ENCODE measurements at regions not wholly inside any gene's neighbourhood (a gene's known extent, or its start where the extent isn't known, plus 50 kb on each side); places are given as distances from the start of the nearest gene placed in this dataset.

DNA sequence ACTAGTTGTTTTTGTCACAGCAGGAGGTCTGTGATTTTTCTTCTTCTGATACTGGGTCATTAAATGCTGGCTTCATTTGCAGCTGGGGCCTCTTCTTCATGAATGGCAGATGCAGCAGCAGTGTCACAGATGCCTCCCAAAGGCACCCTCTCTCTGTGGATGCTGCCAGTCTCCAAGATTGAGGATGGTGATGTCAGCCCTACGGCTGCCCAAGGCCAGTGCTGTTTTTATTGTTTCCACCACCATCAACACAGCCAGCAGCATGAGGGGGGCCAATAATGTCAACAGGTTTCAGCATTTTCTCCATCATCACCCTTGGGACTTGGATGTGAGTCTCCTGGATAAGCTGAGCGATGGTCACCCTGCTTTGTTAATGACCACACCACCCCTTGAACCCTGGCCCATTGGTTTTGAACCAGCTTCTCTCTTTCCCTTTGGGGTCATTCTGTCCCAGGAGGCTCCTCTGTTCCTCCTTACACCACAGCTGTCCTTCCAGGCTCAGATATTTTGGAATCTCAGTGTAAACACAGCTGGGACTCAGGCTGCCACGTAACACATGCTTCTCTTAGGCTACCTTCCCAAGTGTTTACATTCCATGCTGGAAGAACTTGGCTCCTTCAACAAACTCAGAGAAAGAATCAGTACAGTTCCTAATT, 151.7 kb upstream of the DDHD1 start:
- no peak for DNase-seq
- intact Hi-C loops (cut with DNase I; ENCODE audit: low total_unique reads) = no loop called here
- TF ChIP-seq, protein P1, sequence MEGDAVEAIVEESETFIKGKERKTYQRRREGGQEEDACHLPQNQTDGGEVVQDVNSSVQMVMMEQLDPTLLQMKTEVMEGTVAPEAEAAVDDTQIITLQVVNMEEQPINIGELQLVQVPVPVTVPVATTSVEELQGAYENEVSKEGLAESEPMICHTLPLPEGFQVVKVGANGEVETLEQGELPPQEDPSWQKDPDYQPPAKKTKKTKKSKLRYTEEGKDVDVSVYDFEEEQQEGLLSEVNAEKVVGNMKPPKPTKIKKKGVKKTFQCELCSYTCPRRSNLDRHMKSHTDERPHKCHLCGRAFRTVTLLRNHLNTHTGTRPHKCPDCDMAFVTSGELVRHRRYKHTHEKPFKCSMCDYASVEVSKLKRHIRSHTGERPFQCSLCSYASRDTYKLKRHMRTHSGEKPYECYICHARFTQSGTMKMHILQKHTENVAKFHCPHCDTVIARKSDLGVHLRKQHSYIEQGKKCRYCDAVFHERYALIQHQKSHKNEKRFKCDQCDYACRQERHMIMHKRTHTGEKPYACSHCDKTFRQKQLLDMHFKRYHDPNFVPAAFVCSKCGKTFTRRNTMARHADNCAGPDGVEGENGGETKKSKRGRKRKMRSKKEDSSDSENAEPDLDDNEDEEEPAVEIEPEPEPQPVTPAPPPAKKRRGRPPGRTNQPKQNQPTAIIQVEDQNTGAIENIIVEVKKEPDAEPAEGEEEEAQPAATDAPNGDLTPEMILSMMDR (IDR thresholded peaks at IDR 0.05) = no peak

GRCh38 chr14:53295985-53296582, 143.0 kb upstream of the DDHD1 start:
- 54 to 56% methylated on average over 9 of the region's 9 CpGs for WGBS, 2 donors
- no peak for DNase-seq

More for the DNA sequence above, 151.7 kb upstream of the DDHD1 start:
- H3K4me1 ChIP-seq = peaks cover 11% of the 10 kb centered on the region
- H3K27ac ChIP-seq = no peak overlapping the region
- H3K36me3 ChIP-seq (ENCODE audit: low read depth, missing control alignments) = no peaks in the 10 kb centered on the region
- 44 to 69% methylated on average over 2 to 3 of the region's 3 CpGs for WGBS, 2 donors
- no peaks in the 10 kb centered on the region for H3K27me3 ChIP-seq
- H3K9me3 ChIP-seq = no peaks in the 10 kb centered on the region
- no peak overlapping the region for H3K4me3 ChIP-seq

DNA sequence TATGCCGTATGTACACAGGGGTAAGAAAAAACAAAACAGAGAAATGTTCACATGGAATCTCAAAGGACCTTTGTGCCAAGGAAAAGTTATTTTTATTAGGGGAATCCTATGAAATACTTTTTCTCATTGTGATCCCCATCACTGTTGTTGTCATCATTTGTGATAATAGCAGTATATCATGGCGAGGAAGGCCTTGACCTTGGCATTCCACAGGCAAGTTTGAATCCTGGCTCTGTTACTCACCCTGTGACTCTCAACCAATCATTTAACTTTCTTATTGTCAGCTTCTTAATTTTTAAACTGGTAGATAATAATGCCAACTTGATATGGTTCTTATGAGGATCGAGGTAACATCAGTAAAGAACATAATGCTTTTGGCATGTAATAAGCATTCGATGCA, 142.2 kb upstream of the DDHD1 start:
- Histone ChIP-seq H3K9me3 (no peaks in the 10 kb centered on the region), H3K27ac (no peak overlapping the region), H3K4me3 (no peak overlapping the region), H3K36me3 (ENCODE audit: low read depth, missing control alignments) (no peaks in the 10 kb centered on the region), H3K4me1 (peaks cover 5% of the 10 kb centered on the region), H3K27me3 (no peaks in the 10 kb centered on the region)
- intact Hi-C loops (cut with DNase I; ENCODE audit: low total_unique reads) = no loop called here
- WGBS, 2 donors = 60 to 69% methylated on average over 4 of the region's 4 CpGs
- no peak for TF ChIP-seq POLR2A (IDR thresholded peaks at IDR 0.05)
- TF ChIP-seq, protein P1 (IDR thresholded peaks at IDR 0.05) = no peak
- no peak for DNase-seq

More at GRCh38 chr14:53295985-53296582, 143.0 kb upstream of the DDHD1 start:
- intact Hi-C loops (cut with DNase I; ENCODE audit: low total_unique reads) = no loop called here
- Histone ChIP-seq H3K27me3 (no peaks in the 10 kb centered on the region), H3K36me3 (ENCODE audit: low read depth, missing control alignments) (no peaks in the 10 kb centered on the region), H3K9me3 (no peaks in the 10 kb centered on the region), H3K27ac (no peak overlapping the region), H3K4me3 (no peak overlapping the region), H3K4me1 (peaks cover 5% of the 10 kb centered on the region)
- TF ChIP-seq, protein P1 (IDR thresholded peaks at IDR 0.05) = peak; percentile 59 to 94 (median 76)
- no peak for TF ChIP-seq POLR2A (IDR thresholded peaks at IDR 0.05)

GRCh38 chr14:53286301-53286700, 133.2 kb upstream of the DDHD1 start:
- Histone ChIP-seq H3K9me3 (no peaks in the 10 kb centered on the region), H3K4me3 (no peak overlapping the region), H3K27me3 (no peaks in the 10 kb centered on the region), H3K4me1 (no peaks in the 10 kb centered on the region), H3K36me3 (ENCODE audit: low read depth, missing control alignments) (no peaks in the 10 kb centered on the region), H3K27ac (no peak overlapping the region)
- TF ChIP-seq POLR2A (IDR thresholded peaks at IDR 0.05) = no peak
- TF ChIP-seq, protein P1 (IDR thresholded peaks at IDR 0.05) = no peak
- intact Hi-C loops (cut with DNase I; ENCODE audit: low total_unique reads) = no loop called here
- DNase-seq = no peak

- H3K27ac ChIP-seq = no peak overlapping the region
- TF ChIP-seq POLR2A (IDR thresholded peaks at IDR 0.05) = no peak
- TF ChIP-seq, protein P1 (IDR thresholded peaks at IDR 0.05) = no peak
- WGBS, 2 donors = 72% methylated on average over 4 of the region's 4 CpGs
- H3K36me3 ChIP-seq (ENCODE audit: low read depth, missing control alignments) = no peaks in the 10 kb centered on the region
- DNase-seq = no peak
- intact Hi-C loops (cut with DNase I; ENCODE audit: low total_unique reads) = no loop called here
- H3K4me3 ChIP-seq = no peak overlapping the region
- H3K27me3 ChIP-seq = no peaks in the 10 kb centered on the region
- no peaks in the 10 kb centered on the region for H3K9me3 ChIP-seq
- H3K4me1 ChIP-seq = no peaks in the 10 kb centered on the region
Observed at GRCh38 chr14:53285821-53286220, 132.7 kb upstream of the DDHD1 start.

Measured in testis (tissue), 2 donors.